Duodenal mucosa (tissue), 2 donors: ENCODE measurements at regions not wholly inside any gene's neighbourhood (a gene's known extent, or its start where the extent isn't known, plus 50 kb on each side); places are given as distances from the start of the nearest gene placed in this dataset.
"Not testable (repeated sequence)": the region's sequence is repeated elsewhere in the genome, so short reads cannot be mapped to it uniquely, and the experiment has no call there.

ENCODE experiments used
- H3K27ac ChIP-seq: one replicate; pipeline ENCODE4 v1.7.0; 2013; ENCODE audit warnings: low read depth, low read length
- H3K27me3 ChIP-seq, 2 donors: one replicate each; pipeline ENCODE4 v1.7.0; 2013; ENCODE audit warnings: low read length in 2 of 2, control low read depth in 1 of 2; ENCODE audit not compliant: insufficient read depth in 2 of 2, control insufficient read depth in 1 of 2
- H3K36me3 ChIP-seq, 2 donors: one replicate each; pipeline ENCODE4 v1.7.0; 2013; ENCODE audit warnings: low read length in 2 of 2, control low read depth in 1 of 2; ENCODE audit not compliant: insufficient read depth in 2 of 2, control insufficient read depth in 1 of 2
- H3K4me1 ChIP-seq, 2 donors: one replicate each; pipeline ENCODE4 v1.7.0; 2013; ENCODE audit warnings: low read length in 2 of 2, control low read depth in 1 of 2; ENCODE audit not compliant: insufficient read depth in 2 of 2, control insufficient read depth in 1 of 2
- H3K4me3 ChIP-seq, 2 donors: one replicate each; pipeline ENCODE4 v1.7.0; 2013; ENCODE audit warnings: low read length in 2 of 2, low read depth in 1 of 2
- H3K9ac ChIP-seq, 2 donors: one replicate each; pipeline ENCODE4 v1.7.0; 2013; ENCODE audit warnings: low read length in 2 of 2, low read depth in 1 of 2
- H3K9me3 ChIP-seq, 2 donors: one replicate each; pipeline ENCODE4 v1.7.0; 2013; ENCODE audit warnings: low read length in 2 of 2, control low read depth in 1 of 2; ENCODE audit not compliant: control insufficient read depth in 1 of 2

DNA sequence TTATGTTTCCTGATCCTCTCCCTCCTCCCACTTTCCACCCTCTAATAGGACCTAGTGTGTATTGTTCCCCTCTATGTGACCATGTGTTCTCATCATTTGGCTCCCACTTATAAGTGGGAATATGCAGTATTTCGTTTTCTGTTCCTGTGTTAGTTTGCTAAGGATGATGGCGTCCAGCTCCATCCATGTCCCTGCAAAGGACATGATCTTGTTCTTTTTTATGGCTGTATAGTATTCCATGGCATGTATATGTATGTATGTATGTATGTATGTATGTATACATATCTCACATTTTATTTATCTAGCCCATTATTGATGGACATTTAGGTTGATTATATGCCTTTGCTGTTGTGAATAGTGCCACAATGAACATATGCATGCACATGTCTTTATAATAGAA, 188.7 kb downstream of the RFPL4B start:
- peaks cover 0 to 7% of the 10 kb centered on the region in 2 donors for H3K9me3 ChIP-seq
- H3K4me1 ChIP-seq = no peaks in the 10 kb centered on the region
- no peak overlapping the region for H3K4me3 ChIP-seq
- no peak overlapping the region for H3K9ac ChIP-seq
- no peak overlapping the region for H3K27ac ChIP-seq
- no peaks in the 10 kb centered on the region for H3K27me3 ChIP-seq
- H3K36me3 ChIP-seq = no peaks in the 10 kb centered on the region

DNA sequence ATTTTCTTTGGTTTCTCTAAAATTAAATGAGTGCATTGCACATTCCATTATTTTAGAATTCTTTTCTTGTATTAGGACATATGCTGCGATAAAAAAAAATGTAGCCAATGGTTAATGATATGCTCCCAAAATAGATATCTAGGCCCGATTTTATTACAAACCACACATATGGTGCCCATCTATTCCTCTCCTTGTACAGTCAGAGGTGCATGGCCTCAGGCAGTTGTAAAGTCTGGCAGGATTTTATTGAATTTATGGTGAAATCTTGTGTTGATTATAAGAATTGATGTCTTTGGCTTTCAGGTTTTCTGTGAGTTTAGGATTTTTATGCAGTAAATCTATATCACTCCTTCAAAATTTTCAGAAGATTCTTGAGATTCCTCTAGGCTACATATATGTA, 192.2 kb downstream of the RFPL4B start:
- H3K27ac ChIP-seq = no peak overlapping the region
- no peaks in the 10 kb centered on the region for H3K27me3 ChIP-seq
- no peaks in the 10 kb centered on the region for H3K4me1 ChIP-seq
- H3K9me3 ChIP-seq = peaks cover 0 to 7% of the 10 kb centered on the region in 2 donors
- no peaks in the 10 kb centered on the region for H3K36me3 ChIP-seq
- no peak overlapping the region for H3K9ac ChIP-seq
- H3K4me3 ChIP-seq = no peak overlapping the region

GRCh38 chr6:112541847-112542246, 194.7 kb downstream of the RFPL4B start:
- not testable (repeated sequence) for H3K9me3 ChIP-seq, H3K36me3 ChIP-seq, H3K4me1 ChIP-seq, H3K4me3 ChIP-seq, H3K27ac ChIP-seq, H3K27me3 ChIP-seq, H3K9ac ChIP-seq

DNA sequence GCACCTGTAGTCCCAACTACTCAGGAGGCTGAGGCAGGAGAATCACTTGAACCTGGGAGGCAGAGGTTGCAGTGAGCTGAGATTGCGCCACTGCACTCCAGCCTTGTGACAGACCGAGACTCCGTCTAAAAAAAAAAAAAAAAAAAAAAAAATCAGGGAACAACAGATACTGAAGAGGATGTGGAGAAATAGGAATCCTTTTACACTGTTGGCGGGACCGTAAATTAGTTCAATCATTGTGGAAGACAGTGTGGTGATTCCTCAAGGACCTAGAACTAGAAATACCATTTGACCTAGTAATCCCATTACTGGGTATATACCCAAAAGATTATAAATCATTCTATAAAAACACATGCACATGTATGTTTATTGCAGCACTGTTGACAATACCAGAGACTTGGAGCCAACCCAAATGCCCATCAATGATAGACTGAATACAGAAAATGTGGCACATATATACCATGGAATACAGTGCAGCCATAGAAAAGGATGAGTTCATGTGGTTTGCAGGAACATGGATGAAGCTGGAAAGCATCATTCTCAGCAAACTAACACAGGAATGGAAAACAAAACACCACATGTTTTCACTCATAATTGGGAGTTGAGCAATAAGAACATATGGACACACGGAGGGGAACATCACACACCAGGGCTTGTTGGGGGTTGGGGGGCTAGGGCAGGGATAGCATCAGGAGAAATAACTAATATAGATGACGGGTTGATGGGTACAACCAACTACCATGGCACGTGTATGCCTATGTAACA, 200.4 kb downstream of the RFPL4B start:
- H3K4me1 ChIP-seq, H3K27ac ChIP-seq, H3K36me3 ChIP-seq, H3K9me3 ChIP-seq, H3K4me3 ChIP-seq, H3K9ac ChIP-seq, H3K27me3 ChIP-seq: not testable (repeated sequence)

DNA sequence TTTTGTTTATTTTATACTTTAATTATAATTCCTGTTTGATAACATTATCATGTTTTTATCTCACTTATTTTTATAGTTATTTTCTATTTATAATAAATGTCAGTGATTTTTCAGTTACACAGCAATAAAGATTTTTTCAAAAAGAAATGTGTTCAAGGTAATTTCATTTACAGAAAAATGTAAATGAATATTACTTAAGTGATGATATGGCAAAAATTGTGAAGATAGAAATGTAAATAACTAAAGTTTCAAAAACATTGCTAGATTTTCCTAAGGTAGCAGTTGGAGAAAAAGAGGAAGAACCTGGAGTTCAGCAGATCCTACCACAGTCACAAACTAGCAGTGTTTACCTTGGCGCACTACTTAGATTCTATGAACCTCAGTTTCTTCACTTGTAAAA, 202.6 kb downstream of the RFPL4B start:
- no peak overlapping the region for H3K27ac ChIP-seq
- H3K4me1 ChIP-seq = no peaks in the 10 kb centered on the region
- H3K9me3 ChIP-seq = no peaks in the 10 kb centered on the region
- H3K4me3 ChIP-seq = no peak overlapping the region
- no peak overlapping the region for H3K9ac ChIP-seq
- H3K36me3 ChIP-seq = no peaks in the 10 kb centered on the region
- H3K27me3 ChIP-seq = no peaks in the 10 kb centered on the region

GRCh38 chr6:112557435-112557834, 210.3 kb downstream of the RFPL4B start:
- Histone ChIP-seq H3K4me3 (no peak overlapping the region), H3K27ac (no peak overlapping the region), H3K36me3 (no peaks in the 10 kb centered on the region), H3K9me3 (no peaks in the 10 kb centered on the region), H3K27me3 (no peaks in the 10 kb centered on the region), H3K4me1 (no peaks in the 10 kb centered on the region), H3K9ac (no peak overlapping the region)

DNA sequence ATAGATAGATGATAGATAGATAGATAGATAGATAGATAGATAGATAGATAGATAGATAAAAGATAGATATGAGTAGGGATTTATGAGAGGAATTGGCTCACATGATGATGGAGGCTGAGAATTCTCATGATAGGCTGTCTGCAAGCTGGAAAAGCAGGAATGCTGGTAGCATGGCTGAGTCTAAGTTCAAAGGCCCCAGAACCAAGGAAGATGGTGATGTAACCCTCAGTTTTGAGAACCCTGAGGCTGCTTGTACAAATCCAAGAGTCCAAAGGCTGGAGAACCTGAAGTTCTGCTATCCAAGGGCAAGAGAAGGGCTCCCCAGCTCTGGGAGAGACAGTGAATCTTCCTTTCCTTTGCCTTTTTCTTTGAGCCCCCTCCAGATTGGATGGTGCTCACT, 210.8 kb downstream of the RFPL4B start:
- no peaks in the 10 kb centered on the region for H3K4me1 ChIP-seq
- no peaks in the 10 kb centered on the region for H3K27me3 ChIP-seq
- no peaks in the 10 kb centered on the region for H3K9me3 ChIP-seq
- no peak overlapping the region for H3K4me3 ChIP-seq
- H3K36me3 ChIP-seq = no peaks in the 10 kb centered on the region
- no peak overlapping the region for H3K9ac ChIP-seq
- H3K27ac ChIP-seq = no peak overlapping the region

DNA sequence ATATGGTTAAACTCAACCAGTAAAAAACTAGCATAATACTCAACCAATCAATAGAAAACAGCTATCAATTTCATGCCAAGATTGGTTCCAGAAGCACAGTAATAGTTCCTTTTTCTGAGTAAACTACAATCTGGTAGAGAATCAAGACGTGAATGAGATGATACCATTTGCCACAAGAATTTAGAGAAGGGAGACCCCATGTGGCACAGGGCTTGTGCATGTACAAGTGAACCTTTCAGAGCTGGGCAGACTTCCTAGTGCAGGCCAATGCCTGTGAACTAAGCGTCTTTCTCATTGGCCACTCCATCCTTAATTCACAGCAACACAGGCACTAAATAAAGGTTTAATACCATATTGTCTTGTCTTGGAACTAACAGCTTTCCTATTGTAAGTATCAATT, 213.5 kb downstream of the RFPL4B start:
- Histone ChIP-seq H3K4me1 (no peaks in the 10 kb centered on the region), H3K4me3 (no peak overlapping the region), H3K36me3 (no peaks in the 10 kb centered on the region), H3K27ac (no peak overlapping the region), H3K9ac (no peak overlapping the region), H3K27me3 (no peaks in the 10 kb centered on the region), H3K9me3 (no peaks in the 10 kb centered on the region)

DNA sequence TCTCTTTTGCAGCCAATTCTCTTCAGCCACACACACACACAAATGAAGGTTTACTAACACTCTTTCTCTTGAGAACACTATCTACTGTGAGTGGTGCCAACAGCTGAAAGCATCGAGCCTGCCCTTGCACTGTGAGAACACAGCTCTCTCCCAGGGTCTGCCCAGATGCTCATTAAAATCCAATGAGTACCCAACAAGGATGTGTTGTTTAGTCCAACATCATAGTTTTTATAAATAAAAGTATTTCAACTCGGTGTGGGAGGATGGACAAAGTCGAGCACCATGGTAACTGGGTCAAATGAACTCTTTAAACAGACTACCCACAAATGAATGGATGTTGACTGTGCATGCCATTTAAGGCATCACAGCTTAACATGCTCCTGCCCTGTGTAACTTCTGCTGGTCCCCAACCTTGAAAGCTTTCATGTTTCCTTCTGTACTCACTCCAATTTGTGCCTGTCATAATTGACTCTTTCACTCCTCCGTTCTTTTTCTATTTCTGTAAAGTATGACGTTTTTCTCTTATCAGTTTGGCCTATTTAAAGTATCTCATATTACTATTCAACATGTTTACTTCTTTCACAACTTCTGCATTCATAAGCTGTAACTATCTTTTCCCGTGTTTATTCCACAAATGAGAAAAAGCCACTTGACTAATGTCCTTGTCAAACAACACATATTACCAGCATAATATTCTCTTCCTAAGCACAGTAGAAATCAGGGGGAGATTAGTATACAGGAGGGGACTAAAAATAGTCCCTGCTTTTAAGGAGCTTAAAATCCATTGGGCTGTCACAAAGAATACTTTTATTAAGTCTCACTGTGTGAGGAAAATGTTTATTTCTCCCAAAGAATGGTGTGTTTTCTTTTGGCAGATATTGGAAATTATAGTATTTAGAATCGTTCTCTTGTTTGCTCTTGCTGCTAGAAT, 215.4 kb downstream of the RFPL4B start:
- H3K4me1 ChIP-seq = no peaks in the 10 kb centered on the region
- no peaks in the 10 kb centered on the region for H3K9me3 ChIP-seq
- H3K27me3 ChIP-seq = no peaks in the 10 kb centered on the region
- H3K9ac ChIP-seq = no peak overlapping the region
- no peaks in the 10 kb centered on the region for H3K36me3 ChIP-seq
- H3K4me3 ChIP-seq = no peak overlapping the region
- H3K27ac ChIP-seq = no peak overlapping the region

GRCh38 chr6:112563368-112563767, 216.2 kb downstream of the RFPL4B start:
- Histone ChIP-seq H3K27me3 (no peaks in the 10 kb centered on the region), H3K36me3 (no peaks in the 10 kb centered on the region), H3K4me3 (no peak overlapping the region), H3K4me1 (no peaks in the 10 kb centered on the region), H3K9ac (no peak overlapping the region), H3K9me3 (no peaks in the 10 kb centered on the region), H3K27ac (no peak overlapping the region)
